Activated T-cell treated with anti-CD3 and anti-CD28 coated beads, Interleukin-2, amount 50 U/mL, for 72 hours (primary cell): ENCODE measurements at regions not wholly inside any gene's neighbourhood (a gene's known extent, or its start where the extent isn't known, plus 50 kb on each side); places are given as distances from the start of the nearest gene placed in this dataset.

Experiments used
- ATAC-seq, 2 donors: fragments of 150-1000 bp; cut with Tn5 transposase; replicated peaks in 1 of 2; 2 replicates each; pipeline ENCODE4 v1.10.0; 2021; ENCODE audit warnings: moderate library complexity in 2 of 2, mild to moderate bottlenecking in 1 of 2
- DNase-seq, 2 donors: peaks; one replicate each; pipeline ENCODE4 v3.0.0; 2021 to 2022; ENCODE audit warnings: mixed read lengths in 1 of 2
- H3K27ac Mint-ChIP-seq: one replicate; pipeline ENCODE4 v1.8.0; 2022; ENCODE audit warnings: mild to moderate bottlenecking, moderate library complexity, mixed read lengths
- H3K27me3 Mint-ChIP-seq: one replicate; pipeline ENCODE4 v1.8.0; 2022; ENCODE audit warnings: low read depth, mixed read lengths
- H3K36me3 Mint-ChIP-seq, 2 donors: one replicate each; pipeline ENCODE4 v1.8.0; 2022; ENCODE audit warnings: mixed read lengths in 2 of 2, mild to moderate bottlenecking in 1 of 2; ENCODE audit not compliant: insufficient read depth in 2 of 2
- H3K4me1 Mint-ChIP-seq: one replicate; pipeline ENCODE4 v1.8.0; 2022; ENCODE audit warnings: low read depth, mixed read lengths
- H3K4me3 Mint-ChIP-seq, 2 donors: one replicate each; pipeline ENCODE4 v1.8.0; 2022; ENCODE audit warnings: mild to moderate bottlenecking in 2 of 2, mixed read lengths in 2 of 2, moderate library complexity in 2 of 2
- H3K9me3 Mint-ChIP-seq, 2 donors: one replicate each; pipeline ENCODE4 v1.8.0; 2022; ENCODE audit warnings: mixed read lengths in 2 of 2

DNA sequence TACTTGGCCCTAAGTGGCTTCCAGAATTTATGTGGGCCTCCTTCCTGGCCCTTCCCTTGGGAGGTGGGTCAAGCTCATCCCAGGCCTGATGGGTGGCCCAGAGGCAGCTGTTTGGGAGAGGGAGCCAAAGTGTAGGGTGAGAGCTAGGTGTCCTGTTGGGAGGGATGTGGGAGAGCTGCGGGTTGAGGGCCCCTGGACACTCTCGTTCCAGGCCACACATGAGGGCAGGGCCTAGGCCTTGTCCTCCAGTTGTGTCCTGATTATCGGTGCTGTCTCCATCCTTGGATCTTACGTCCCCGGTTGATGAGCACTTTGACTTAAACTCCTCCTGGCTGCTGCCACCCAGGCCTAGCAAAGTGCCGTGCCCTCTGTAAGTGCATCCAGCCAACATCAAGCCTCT lies 177.5 kb upstream of the VASH1 start:
- H3K36me3 Mint-ChIP-seq: no peaks in the 10 kb centered on the region
- no peak overlapping the region for H3K4me3 Mint-ChIP-seq
- DNase-seq (no peak), ATAC-seq (no peak)
- H3K27ac Mint-ChIP-seq: no peak overlapping the region
- H3K9me3 Mint-ChIP-seq: no peaks in the 10 kb centered on the region
- no peaks in the 10 kb centered on the region for H3K4me1 Mint-ChIP-seq
- H3K27me3 Mint-ChIP-seq: no peaks in the 10 kb centered on the region

DNA sequence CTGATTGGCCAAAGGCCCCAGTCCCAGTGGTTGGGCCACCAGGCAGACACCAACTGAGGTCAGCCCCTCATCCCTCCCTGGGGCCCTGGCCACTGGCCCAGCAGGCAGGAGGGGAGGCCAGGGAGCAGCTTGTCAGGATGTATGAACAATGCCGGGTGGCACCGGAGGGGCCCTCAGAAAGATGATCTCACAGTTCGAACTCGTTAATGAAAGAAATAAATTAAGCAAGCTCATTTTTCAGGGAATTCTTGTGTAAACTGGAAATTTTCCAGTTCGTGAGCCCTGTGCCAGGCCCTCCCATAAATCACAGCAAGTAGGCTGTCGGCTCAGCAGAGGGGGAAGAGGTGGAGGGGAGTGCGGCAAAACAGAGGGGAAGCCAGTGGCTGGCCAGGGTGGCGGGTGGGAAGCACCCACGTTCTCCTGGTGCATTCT lies 177.0 kb upstream of the VASH1 start:
- Mint-ChIP-seq H3K9me3 (no peaks in the 10 kb centered on the region), H3K4me3 (no peak overlapping the region), H3K4me1 (no peaks in the 10 kb centered on the region), H3K27me3 (no peaks in the 10 kb centered on the region), H3K36me3 (no peaks in the 10 kb centered on the region), H3K27ac (no peak overlapping the region)
- ATAC-seq (no peak), DNase-seq (no peak)

DNA sequence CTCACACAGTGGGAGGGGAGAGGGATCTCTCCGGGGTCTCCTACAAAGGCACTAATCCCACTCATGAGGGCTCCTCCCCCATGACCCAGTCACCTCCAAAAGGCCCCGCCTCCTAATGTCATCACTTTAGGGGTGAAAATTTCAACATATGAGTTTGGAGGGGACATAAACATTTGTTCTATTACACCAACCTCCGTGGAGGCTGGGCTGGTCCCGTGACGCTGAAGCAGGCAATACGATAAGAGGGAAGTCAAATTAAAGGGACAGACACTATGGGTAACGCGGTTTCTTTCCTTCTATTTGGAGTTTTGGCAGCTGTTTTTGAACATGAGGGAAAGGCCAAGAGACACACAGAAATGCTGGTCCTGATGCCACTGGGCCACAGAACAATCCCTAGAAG lies 175.7 kb upstream of the VASH1 start:
- Mint-ChIP-seq H3K27me3 (no peaks in the 10 kb centered on the region), H3K9me3 (no peaks in the 10 kb centered on the region)
- ATAC-seq: no peak

DNA sequence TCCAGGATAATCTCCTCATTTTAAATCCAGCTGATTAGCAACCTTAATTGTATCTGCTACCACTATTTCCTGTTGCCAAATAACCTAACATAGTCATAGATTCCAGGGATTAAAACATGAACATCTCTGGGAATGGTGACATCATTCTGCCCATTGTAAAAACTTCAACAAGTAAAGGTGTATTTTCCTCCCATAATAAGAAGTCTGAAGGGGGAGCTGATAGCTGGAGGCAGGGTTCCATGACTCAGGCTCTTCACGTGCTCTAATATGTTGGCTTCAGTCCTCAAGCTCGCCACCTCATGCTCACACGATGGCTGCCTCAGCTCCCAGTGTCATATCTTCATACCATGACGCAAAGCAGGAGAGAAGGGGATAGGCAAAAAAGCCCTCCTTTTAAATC lies 172.0 kb upstream of the VASH1 start:
- H3K4me3 Mint-ChIP-seq: no peak overlapping the region

More for the DNA sequence above, 175.7 kb upstream of the VASH1 start:
- H3K36me3 Mint-ChIP-seq: no peaks in the 10 kb centered on the region
- H3K4me1 Mint-ChIP-seq: no peaks in the 10 kb centered on the region
- no peak overlapping the region for H3K4me3 Mint-ChIP-seq
- no peak for DNase-seq
- H3K27ac Mint-ChIP-seq: no peak overlapping the region

DNA sequence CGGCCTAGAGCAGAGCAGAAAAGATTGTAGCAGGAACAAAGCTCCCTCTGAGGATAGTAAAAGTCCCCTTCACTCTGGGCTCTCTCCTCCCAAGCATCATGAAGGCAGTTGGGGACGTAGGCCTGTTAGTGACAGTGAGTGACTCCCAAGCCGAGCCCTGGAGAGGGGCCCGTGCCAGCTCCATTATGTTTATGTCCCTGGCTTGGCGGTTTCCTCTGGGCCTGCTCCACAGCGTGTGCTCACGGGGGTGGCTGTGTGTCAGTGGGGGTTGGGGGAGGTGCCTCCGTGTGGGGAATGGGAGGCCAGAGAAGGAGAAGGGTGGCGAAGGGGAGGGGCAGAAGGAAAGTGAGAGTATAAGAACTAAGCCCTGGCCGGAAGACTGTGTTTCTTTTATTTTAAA lies 170.0 kb upstream of the VASH1 start:
- DNase-seq: no peak
- ATAC-seq: no peak
- H3K4me3 Mint-ChIP-seq: no peak overlapping the region
- H3K4me1 Mint-ChIP-seq: no peaks in the 10 kb centered on the region
- H3K27me3 Mint-ChIP-seq: no peaks in the 10 kb centered on the region
- no peak overlapping the region for H3K27ac Mint-ChIP-seq
- no peaks in the 10 kb centered on the region for H3K36me3 Mint-ChIP-seq
- H3K9me3 Mint-ChIP-seq: no peaks in the 10 kb centered on the region

More for the DNA sequence above, 172.0 kb upstream of the VASH1 start:
- Mint-ChIP-seq H3K4me1 (no peaks in the 10 kb centered on the region), H3K36me3 (no peaks in the 10 kb centered on the region), H3K27me3 (no peaks in the 10 kb centered on the region), H3K9me3 (no peaks in the 10 kb centered on the region), H3K27ac (no peak overlapping the region)
- ATAC-seq: no peak
- DNase-seq: no peak

DNA sequence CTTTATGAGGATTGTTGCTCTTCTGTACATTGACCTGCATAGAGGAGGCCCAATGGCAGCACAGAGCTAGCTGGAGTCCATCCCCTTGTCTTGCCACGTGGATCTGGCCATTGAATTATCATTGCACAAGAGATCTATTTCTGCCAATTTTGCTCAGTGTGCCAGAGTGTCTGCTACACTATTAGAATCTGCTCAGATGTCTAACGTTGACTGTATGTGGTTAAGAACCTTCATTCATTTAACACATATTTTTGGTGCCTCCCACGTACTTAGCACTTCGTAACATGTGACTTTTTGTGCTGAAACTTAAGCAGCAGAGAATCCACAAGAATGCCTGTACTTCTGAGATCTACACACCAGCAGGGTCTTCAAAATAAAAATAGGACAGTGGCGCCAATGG lies 166.0 kb upstream of the VASH1 start:
- no peak overlapping the region for H3K27ac Mint-ChIP-seq

DNA sequence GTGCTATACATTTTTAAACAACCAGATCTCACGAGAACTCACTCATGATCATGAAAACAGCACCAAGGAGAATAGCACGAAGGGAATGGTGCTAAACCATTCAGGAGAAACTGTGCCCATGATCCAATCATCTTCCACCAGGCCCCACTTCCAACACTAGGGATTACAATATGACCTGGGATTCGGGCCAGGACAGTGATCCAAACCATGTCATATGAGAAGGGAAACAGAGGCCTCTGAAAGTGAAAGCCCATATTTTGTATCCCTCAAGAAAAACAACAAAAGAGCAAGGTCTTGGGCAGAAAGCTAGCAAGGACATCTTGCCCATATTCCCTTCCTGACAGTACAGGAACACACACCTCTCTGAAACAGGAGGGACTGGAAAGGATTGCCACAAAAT lies 163.9 kb upstream of the VASH1 start:
- no peak overlapping the region for H3K27ac Mint-ChIP-seq
- H3K36me3 Mint-ChIP-seq: no peaks in the 10 kb centered on the region
- H3K4me1 Mint-ChIP-seq: no peaks in the 10 kb centered on the region
- ATAC-seq: no peak
- H3K9me3 Mint-ChIP-seq: peaks cover 0 to 1% of the 10 kb centered on the region in 2 donors
- H3K4me3 Mint-ChIP-seq: no peak overlapping the region
- H3K27me3 Mint-ChIP-seq: peaks cover 6% of the 10 kb centered on the region
- no peak for DNase-seq

More for the DNA sequence above, 166.0 kb upstream of the VASH1 start:
- Mint-ChIP-seq H3K36me3 (no peaks in the 10 kb centered on the region), H3K27me3 (peaks cover 6% of the 10 kb centered on the region), H3K4me1 (no peaks in the 10 kb centered on the region), H3K9me3 (no peaks in the 10 kb centered on the region), H3K4me3 (no peak overlapping the region)
- no peak for ATAC-seq
- DNase-seq: no peak

DNA sequence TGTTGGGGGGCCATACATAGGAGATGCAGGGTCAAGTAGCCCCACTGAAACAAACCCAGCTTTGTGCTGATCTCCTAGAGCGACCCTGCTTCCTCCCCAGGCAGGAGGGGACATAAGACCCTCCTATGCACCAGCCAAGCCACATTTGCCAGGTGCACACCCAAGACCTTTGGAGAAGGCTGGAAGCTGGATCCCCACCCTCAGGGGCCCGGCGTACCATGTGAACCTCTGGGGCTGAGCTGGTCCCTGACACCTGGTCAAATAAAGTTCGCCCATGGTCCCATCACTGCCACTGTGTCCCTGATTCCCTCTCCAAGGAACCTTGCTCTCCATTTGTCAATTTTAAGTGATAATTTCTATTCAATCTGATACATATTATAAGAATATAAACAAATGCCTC lies 162.1 kb upstream of the VASH1 start:
- peaks cover 0 to 1% of the 10 kb centered on the region in 2 donors for H3K9me3 Mint-ChIP-seq
- no peaks in the 10 kb centered on the region for H3K36me3 Mint-ChIP-seq
- no peaks in the 10 kb centered on the region for H3K4me1 Mint-ChIP-seq
- no peak overlapping the region for H3K4me3 Mint-ChIP-seq
- no peak overlapping the region for H3K27ac Mint-ChIP-seq
- H3K27me3 Mint-ChIP-seq: peaks cover 6% of the 10 kb centered on the region
- DNase-seq (no peak), ATAC-seq (no peak)

DNA sequence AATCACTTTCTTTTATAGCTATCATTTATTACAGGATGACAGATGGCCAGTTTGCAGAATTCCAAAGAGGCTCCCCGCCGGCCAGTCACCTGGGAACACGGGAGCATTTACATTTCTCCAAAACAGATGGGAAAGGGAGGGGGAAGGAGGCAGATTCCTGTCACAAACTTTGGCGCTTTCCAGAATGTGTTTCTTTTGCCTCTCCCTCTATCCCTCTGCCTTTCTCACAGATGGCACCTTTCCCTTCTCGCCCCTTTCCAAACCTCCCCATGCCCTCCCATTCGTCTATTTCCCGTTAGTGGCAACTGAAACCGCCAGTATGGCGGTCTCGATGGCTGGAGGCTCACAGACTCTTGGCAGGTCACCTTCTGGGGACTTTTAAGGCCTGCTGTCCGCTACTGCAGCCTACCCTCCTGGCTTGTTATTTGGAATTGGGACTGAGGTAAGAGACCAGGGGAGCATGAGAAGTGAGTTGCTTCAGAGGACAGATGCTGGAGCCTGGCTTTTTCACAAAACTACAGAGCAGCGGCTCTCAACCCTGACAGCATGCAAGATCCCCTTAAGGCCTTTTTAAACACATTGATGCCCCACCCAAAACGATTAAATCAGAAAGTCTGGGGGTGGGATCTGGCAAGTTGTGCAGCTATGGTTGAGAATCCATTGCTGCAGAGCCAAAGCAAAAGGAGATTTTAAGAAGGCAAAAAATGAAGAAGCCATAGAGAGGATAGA lies 161.5 kb upstream of the VASH1 start:
- peaks cover 0 to 1% of the 10 kb centered on the region in 2 donors for H3K9me3 Mint-ChIP-seq
- H3K36me3 Mint-ChIP-seq: no peaks in the 10 kb centered on the region
- ATAC-seq (no peak), DNase-seq (no peak)
- H3K4me3 Mint-ChIP-seq: no peak overlapping the region
- no peaks in the 10 kb centered on the region for H3K4me1 Mint-ChIP-seq
- peaks cover 6% of the 10 kb centered on the region for H3K27me3 Mint-ChIP-seq
- no peak overlapping the region for H3K27ac Mint-ChIP-seq

DNA sequence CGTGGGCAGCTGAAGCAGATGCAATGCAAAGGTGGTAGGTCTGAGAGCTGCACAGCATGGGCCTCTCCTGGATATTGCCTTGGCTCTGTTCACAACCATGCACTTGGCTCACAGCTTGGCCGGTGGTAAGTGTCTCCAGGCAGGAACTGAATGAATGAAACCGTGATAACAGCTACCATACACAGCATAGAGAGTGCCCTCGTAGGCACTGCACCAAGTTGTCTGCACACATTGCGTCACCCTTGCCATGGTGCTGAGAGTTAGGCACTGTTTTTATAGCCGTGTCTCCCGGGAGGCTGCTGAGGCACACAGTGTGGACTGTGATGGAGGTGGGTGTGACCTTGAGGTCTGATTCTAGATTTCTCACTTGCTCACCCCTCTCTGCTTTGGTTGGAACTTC lies 157.6 kb upstream of the VASH1 start:
- H3K36me3 Mint-ChIP-seq: no peaks in the 10 kb centered on the region
- ATAC-seq (no peak), DNase-seq (no peak)
- peaks cover 0 to 1% of the 10 kb centered on the region in 2 donors for H3K9me3 Mint-ChIP-seq
- peaks cover 6% of the 10 kb centered on the region for H3K27me3 Mint-ChIP-seq
- H3K4me1 Mint-ChIP-seq: no peaks in the 10 kb centered on the region
- no peak overlapping the region for H3K27ac Mint-ChIP-seq
- no peak overlapping the region for H3K4me3 Mint-ChIP-seq

DNA sequence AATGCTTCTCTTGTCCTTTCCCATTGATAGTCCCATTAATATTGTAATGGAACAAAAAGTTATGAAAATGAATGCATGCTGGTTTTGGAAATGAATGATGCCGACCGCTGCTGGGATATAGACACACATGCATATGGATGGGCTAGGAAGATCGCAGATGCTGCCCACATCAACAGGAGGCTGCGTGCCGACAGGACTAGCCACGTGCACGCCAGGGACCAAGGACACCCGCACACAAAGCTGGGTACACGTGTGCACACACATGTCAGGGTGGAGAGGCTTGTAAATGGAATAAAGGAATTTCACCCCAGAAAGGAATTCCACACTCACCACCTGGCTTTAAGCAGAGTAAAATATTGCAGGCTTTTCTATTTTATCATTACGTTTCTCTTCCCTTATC lies 153.8 kb upstream of the VASH1 start:
- DNase-seq: no peak
- H3K27me3 Mint-ChIP-seq: peaks cover 8% of the 10 kb centered on the region
- H3K9me3 Mint-ChIP-seq: no peaks in the 10 kb centered on the region
- H3K4me3 Mint-ChIP-seq: no peak overlapping the region
- no peak for ATAC-seq
- no peak overlapping the region for H3K27ac Mint-ChIP-seq
- no peaks in the 10 kb centered on the region for H3K36me3 Mint-ChIP-seq
- no peaks in the 10 kb centered on the region for H3K4me1 Mint-ChIP-seq

DNA sequence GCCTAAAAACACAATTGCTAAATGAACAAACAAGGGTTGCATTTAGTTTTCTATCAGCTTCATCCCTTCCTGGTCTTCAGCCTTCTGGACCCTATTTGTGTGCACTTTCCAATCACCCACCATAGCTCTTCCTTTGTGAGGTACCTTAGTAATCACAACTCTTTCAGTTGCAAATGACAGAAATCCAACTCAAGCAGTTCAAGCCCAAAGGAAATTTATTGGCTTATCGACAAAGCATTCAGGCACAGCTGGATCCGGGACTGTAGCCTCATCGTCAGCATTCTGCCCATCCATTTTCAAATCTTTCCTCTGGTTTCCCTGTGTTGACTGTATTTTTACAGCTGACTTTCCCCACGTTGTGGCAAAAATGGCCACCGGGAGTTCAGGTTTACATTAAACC lies 148.6 kb upstream of the VASH1 start:
- DNase-seq (no peak), ATAC-seq (no peak)
- no peaks in the 10 kb centered on the region for H3K4me1 Mint-ChIP-seq
- H3K27me3 Mint-ChIP-seq: peaks cover 8% of the 10 kb centered on the region
- no peak overlapping the region for H3K4me3 Mint-ChIP-seq
- H3K36me3 Mint-ChIP-seq: peaks cover 0 to 2% of the 10 kb centered on the region in 2 donors
- H3K9me3 Mint-ChIP-seq: peaks cover 2 to 4% of the 10 kb centered on the region in 2 donors
- no peak overlapping the region for H3K27ac Mint-ChIP-seq

DNA sequence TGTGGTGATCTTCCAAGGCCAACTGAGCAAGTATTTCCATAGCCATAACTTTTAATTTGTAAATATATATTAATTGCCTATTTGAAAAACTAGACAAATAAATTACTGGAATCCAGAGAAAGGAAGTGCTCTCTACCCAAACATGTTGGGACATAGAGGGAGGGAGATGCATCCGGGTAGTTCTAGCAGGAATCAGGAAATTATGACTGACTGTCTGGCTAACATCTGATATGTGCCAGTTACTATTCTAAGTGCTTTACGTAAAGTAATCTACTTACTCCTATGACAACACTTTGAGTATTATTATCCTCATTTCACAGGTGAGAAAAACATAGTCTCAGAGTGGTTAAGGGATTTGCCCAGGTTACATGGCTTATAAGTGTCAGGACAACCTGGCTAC lies 147.7 kb upstream of the VASH1 start:
- H3K4me3 Mint-ChIP-seq: no peak overlapping the region
- H3K4me1 Mint-ChIP-seq: no peaks in the 10 kb centered on the region
- H3K27ac Mint-ChIP-seq: no peak overlapping the region
- peaks cover 2 to 4% of the 10 kb centered on the region in 2 donors for H3K9me3 Mint-ChIP-seq
- DNase-seq (no peak), ATAC-seq (no peak)
- peaks cover 8% of the 10 kb centered on the region for H3K27me3 Mint-ChIP-seq
- peaks cover 0 to 2% of the 10 kb centered on the region in 2 donors for H3K36me3 Mint-ChIP-seq

DNA sequence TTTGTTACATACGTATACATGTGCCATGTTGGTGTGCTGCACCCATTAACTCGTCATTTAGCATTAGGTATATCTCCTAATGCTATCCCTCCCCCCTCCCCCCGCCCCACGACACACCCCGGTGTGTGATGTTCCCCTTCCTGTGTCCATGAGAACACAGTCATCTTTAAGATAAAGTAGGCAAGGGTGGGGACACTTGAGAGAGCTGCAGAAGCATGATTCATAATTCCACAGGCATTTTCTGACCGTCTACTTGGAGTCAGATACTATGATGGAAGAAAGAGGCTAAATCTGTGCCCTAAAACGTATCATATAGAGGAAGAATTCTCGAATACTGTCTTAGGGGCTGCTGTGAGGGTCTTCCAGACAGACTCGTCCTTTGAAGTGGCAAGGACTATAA lies 145.9 kb upstream of the VASH1 start:
- Mint-ChIP-seq H3K27ac (no peak overlapping the region), H3K4me3 (no peak overlapping the region), H3K36me3 (peaks cover 0 to 2% of the 10 kb centered on the region in 2 donors), H3K4me1 (no peaks in the 10 kb centered on the region), H3K9me3 (peaks cover 4 to 6% of the 10 kb centered on the region in 2 donors), H3K27me3 (peaks cover 8% of the 10 kb centered on the region)
- ATAC-seq (no peak), DNase-seq (no peak)
